Renal pelvis (tissue), 1 donor: ENCODE measurements at regions not wholly inside any gene's neighbourhood (a gene's known extent, or its start where the extent isn't known, plus 50 kb on each side); places are given as distances from the start of the nearest gene placed in this dataset.
A peak's percentile ranks its signal among the peaks of the same experiment; 100 is the strongest.
"Not testable (repeated sequence)": the region's sequence is repeated elsewhere in the genome, so short reads cannot be mapped to it uniquely, and the experiment has no call there.

Experiments
- DNase-seq: peaks from one replicate; pipeline ENCODE4 v3.0.0-alpha.2; 2013

DNA sequence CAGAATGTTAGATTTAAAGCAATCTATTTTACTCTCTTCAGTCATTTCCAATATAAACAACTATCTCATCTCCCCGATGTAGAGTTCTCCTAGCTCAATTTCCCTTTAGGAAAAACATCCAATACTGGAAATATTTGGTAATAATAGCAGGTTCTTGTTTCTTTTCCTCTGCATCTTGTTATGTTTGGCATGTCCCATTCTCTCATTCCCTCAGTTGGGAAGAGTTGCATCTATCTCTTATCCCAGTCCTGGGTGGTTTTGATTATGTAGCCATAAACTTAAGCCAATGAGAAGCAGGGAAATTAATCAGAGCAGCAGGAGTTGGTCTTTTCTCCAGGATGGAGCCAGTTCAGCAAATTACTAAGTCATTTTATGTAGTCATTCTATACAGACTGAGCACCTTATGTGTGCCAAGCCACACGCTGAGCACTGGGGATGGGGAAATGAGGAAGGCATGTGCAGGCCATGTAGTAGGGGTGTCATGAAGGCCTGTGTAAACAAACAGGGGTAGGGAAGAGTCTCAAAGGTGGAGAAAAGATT lies 418.2 kb upstream of the NFIA start:
- DNase-seq: no peak

DNA sequence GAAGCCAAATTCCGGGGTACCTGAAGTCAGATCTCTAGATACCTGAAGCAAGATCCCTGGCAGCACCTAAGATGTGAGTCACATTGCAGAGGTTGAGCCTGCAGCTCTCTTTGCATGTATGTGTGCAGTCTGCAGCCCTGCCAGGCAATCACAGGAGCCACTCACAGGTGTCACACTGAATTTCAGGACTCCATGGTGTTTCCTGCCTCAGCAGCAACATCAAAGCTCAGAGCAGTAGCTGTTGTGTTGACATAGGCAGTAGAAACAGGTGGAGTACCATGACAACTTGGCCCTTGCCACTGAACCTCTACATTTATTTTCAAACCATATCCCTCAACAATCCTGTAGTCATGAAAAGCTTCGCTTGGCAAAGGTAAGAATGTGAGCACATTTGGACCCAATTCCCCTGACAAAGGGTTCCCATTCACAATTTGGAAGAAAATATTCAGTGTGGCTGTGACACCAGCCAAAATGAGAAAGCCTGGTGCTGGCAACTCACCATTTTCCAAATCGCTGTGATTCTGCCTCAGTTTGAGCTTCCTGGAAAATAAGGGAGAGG lies 419.8 kb upstream of the NFIA start:
- DNase-seq: no peak

DNA sequence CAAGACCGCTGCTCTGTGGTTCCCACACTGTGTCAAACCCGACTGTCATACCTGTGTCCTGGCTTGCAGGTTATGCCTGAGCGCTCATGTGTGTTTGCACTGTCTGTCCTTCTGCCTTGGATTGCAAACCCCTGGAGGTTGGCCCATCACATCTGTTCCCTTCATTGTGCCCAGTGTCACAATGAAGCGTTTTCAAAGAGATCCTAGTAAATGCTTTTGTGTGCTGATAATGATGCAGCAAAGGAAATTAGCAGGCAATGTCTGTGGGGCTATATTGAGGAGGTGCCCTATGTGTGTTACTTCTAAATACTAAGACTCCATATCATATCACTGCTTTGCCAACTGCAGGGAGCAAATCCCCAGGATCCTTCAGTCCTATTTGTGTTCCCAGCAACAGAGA lies 424.4 kb upstream of the NFIA start:
- no peak for DNase-seq

DNA sequence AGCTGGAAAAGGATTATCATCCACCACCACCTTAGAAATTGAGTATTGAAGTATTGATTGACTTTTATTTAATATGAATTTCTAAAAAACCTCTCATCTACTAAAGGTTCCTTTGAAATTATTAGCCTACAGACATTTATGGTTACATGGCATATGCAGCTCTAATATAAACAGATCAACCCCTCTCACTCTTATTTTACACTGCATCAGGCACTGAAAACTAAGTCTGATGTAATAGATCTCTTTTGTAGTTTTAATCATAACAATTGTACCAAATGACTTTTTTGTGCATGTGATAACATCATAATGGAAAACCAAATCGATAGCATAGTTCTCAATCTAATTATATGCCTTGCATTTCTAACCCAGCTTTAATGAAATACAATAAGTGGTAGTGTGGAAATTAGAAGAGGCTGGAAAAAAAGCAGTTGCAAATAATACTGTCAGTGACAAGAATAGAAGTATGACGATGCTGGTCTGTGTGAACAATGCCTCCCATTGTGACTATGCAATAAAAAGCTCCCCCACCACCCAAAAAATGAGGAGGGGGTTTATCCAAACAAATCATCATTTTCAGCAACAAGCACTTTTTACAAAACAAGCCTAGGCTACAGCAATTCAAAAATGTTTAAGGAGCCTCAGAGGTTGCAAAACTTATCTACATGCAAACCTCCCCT lies 426.5 kb upstream of the NFIA start:
- no peak for DNase-seq

DNA sequence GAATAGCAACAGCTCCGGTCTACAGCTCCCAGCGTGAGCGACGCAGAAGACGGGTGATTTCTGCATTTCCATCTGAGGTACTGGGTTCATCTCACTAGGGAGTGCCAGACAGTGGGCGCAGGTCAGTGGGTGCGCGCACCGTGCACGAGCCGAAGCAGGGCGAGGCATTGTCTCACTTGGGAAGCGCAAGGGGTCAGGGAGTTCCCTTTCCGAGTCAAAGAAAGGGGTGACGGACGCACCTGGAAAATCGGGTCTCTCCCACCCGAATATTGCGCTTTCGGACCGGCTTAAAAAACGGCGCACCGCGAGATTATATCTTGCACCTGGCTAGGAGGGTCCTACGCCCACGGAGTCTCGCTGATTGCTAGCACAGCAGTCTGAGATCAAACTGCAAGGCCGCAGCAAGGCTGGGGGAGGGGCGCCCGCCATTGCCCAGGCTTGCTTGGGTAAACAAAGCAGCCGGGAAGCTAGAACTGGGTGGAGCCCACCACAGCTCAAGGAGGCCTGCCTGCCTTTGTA lies 442.3 kb upstream of the NFIA start:
- not testable (repeated sequence) for DNase-seq

DNA sequence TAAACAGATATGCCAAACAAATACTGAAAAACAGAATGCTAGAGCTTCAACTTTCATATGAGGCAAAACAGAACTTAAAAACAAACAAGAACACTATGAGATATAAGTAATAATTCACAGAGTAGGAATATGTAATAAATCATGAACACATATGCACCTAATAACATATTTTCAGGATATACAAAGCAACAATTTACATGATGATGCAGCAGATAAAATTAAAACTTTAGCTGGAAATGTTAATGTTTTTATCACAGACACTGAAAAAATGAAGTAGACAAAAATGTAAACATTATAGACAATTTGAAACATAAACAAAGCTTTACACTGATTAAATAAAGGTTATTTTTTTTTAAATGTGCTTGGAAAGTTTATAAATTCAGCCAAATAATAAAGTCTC lies 443.1 kb upstream of the NFIA start:
- no peak for DNase-seq

DNA sequence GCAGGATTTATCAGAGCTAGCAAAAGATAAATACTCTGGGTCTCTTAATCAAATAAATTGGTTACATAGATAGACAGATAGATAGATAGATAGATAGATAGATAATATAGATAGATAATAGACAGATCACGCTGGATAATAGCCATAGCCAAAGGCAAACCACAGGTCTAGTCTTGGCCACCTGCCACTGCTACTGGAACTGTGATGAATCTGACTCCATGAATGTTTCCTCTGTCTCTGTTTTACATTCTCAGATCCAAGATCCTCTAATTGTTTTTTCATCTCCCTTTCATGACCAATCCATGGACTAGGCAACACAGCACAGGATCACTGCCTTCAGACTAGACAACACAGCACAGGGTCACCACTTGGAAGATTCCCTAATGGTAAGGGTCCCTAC lies 444.7 kb upstream of the NFIA start:
- no peak for DNase-seq

DNA sequence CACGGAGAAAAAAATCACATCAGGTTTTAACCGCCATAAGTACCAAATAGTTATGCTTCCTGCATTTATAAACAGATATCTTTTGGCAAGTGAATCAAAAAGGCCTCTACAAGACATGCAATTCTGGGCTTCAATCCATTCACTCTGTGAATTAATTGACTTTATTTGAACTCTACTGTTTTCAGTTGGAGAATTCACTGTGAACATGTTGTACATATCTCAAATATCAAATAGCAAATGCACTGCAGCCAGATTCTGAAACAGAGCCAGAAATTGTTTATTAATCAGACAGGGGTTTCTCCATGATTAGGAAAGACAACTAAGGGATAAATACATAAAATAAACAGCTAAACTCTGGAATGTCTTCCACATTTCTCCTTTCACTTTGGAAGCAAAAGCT lies 445.4 kb upstream of the NFIA start:
- no peak for DNase-seq

DNA sequence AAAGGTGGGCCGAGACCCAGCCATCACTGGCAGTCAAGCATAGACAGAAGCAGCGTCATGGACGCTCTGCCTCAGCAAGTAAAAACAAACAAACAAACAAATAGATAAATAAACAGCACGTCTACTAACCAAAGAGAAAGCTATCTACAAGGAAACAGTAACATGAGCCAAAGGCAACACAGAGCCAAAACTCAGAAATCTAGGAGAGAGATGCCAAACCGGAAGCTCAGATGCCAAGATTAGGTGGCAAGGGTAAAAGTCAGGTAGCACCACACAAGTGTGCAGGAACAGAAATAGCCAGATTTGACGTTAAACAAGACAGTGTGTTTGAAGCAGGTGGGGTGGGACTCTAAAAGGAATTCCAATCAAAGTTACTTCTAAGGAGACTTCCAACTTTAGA lies 448.3 kb upstream of the NFIA start:
- DNase-seq: no peak

DNA sequence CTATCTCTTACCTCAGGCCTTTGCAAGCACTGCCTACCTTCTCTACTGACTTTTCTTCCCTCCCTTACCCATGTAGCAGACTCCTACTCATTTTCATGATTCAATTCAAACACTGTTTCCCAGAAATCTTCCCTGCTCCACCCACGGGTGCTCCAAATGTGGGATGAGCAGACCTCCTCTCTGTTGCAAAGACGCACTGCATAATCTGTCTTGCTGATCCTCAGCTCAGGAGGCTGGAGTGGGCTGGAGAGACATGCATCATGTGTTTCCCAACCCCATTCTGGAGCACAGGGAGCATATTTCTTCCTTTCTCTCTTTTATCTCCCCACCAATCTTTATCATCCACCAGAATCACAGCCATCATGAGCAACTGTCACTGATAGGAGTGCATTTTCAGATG lies 459.9 kb upstream of the NFIA start:
- DNase-seq: no peak

DNA sequence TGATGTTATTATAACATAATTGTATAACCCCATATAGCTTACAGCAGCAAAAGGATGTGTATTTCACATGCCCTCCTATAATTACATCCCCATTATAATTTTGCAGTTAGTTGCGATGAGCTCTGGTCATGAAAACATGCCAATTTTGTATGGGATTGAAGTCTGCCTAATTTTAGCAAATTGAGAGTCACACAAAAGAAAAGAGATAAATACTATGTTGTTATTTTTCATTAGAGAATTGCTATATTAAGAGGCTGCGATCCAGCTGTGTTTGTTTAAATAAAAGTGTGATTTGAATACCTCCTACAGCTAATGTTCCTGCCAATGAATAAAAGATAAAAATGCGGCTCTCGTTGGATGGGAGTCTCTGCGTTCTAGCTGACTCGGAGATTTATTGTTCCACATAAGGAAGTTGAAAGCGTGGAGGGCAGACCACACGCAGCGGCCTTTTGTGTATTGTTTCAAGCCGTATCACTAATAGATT lies 461.0 kb upstream of the NFIA start:
- DNase-seq: peak; percentile 48

DNA sequence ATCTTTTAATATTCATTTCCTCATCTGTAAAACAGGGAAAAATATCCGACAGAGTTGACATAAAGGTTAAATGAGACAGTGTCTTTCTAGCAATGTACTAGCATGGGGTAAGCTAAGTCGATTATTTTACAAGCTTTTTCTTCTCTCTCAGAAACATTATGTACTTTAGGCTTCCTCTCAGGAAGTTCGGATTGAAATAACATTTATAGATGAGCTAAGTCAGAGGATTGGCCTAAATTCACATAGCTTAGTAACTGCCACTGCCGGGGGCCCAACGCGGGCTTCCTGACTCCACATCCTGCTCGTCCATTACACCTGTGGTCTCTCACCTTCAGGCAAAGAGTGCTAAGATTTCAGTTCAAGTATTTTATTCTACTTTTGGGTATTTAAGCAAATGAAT lies 462.3 kb upstream of the NFIA start:
- no peak for DNase-seq

DNA sequence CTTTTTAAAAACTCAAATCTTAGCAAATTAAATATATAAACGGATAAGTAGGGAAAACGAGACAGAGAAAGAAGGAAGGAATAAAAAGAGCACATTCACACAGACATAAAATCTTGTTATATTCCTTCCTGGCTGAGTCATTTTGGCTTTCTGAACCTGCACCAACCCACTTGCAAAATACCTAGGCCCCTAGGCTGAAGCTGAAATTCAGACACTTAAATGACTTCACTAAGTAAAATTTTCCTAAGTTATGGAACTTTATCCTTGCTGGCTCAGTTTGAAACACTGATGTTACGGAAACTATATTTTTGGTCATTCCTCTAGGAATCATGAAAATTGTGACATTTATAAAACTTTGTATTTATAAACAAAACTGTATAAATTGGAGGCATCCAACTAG lies 462.8 kb upstream of the NFIA start:
- DNase-seq: no peak

DNA sequence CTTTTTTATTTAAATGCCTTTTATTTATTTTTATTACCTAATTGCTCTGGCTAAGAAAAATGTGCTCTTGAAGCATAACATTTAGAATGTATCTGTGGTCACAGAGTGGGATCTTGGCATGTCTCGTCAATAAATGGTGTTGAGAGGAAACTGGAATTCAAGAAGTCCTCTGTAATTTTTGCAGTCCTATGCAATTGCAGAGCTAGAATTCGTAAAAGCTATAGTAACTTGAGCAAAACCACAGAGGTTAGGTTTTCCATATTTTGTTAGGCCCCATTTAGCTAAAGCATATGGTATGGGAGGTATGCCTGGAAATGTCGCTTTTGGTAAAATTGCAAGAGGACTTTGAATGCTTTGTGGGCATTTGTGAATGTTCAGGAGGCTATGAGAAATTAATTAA lies 466.7 kb upstream of the NFIA start:
- DNase-seq: no peak

DNA sequence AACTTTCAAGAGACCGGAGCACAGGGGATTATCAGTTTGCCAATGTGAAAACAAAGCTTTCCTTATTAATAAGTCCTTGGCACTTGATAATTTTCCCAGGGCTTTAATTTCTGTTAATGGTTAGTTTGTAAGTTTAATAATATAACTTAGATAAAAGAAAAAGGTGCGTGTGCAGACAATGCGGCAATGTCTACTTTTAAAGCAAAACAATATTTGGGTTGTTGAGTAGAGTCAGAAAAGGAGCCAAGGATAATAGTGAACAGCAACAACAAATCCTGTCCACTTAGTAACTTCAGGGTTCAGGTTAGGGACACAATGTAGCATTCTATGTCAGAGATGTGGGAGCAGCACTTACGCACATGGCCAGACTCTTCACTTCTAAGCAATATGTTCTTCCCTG lies 469.6 kb upstream of the NFIA start:
- DNase-seq: no peak

DNA sequence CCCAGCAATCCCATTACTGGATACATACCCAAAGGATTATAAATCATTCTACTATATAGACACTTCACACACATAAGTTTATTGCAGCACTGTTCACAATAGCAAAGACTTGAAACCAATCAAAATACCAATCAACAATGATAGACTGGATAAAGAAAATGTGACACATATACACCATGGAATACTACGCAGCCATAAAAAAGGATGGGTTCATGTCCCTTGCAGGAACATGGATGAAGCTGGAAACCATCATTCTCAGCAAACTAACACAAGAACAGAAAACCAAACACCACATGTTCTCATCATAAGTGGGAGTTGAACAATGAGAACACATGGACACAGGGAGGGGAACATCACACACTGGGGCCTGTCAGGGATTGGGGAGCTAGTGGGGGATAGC lies 475.4 kb upstream of the NFIA start:
- not testable (repeated sequence) for DNase-seq

DNA sequence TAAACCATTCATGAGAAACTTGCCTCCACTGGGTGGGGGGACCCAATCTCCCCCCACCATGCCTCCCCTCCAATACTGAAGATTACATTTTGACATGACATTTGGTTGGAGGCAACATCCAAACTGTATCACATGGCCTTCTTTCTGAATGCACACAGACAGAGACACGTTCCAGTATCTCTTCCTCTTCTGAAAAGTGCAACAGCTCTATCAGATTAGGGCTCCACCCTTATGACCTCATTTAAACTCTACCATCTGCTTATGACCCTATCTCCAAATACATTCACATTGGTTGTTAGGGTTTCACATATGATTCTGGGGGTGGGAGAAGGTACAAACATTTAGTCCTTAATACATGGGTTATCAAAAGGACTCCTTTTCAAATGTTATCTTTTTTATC lies 481.8 kb upstream of the NFIA start:
- DNase-seq: no peak

DNA sequence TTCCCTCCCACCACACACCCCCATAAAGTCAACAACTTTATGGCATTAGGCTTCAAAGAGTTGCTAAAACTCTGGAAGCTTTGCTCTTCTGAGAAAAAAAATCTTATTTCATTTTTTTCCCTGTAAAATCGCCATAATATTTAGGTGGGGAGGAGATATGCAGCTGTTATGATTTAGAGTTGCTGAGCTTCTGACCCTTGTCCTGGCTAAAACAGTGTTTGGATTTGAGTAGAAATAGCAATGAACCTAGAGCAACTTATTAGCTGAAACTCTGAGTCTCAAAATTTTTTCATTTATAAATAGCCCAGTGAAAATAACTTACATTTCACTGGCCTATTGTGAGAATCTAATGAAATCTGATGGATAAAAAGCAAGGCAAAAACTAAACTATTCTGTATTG lies 482.8 kb upstream of the NFIA start:
- no peak for DNase-seq

DNA sequence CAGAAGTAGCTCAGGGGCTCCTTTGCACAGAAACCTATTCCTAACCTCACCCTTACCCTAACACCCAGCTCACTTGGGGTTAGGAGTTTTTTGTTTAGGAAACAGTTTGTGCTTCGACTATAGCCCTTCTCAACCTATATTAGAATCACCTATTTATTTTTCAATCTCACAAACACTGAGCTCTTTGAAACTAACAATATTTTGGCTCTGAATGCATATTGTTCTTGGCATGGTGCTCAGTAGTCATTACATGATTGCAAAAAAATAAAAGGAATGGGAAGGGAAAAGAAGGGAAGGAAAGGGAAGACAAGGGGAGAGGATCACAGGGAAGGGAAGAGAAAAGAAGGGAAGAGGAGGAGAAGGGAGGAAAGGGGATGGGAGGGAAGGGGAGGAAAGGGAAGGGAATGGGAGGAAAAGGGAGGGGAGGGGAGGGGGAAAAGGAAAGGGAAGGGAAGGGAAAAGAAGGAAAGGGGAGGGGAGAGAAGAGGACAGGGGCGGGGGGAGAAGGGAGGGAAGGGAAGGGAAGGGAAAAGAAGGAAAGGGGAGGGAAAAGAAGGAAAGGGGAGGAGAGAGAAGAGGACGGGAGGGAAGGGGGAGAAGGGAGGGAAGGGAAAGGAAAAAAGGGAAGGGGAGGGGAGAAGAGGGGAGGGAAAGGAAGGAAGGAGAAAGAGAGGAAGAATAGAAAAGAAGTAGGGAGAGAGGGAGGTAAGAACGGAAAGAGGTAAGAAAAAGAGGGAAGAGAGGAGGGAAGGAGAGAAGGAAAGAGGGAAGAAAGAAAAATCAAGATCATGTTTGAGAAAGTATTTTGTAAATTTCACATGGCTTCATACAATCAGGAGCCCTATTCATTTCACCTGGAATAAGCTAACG lies 484.1 kb upstream of the NFIA start:
- DNase-seq: no peak

DNA sequence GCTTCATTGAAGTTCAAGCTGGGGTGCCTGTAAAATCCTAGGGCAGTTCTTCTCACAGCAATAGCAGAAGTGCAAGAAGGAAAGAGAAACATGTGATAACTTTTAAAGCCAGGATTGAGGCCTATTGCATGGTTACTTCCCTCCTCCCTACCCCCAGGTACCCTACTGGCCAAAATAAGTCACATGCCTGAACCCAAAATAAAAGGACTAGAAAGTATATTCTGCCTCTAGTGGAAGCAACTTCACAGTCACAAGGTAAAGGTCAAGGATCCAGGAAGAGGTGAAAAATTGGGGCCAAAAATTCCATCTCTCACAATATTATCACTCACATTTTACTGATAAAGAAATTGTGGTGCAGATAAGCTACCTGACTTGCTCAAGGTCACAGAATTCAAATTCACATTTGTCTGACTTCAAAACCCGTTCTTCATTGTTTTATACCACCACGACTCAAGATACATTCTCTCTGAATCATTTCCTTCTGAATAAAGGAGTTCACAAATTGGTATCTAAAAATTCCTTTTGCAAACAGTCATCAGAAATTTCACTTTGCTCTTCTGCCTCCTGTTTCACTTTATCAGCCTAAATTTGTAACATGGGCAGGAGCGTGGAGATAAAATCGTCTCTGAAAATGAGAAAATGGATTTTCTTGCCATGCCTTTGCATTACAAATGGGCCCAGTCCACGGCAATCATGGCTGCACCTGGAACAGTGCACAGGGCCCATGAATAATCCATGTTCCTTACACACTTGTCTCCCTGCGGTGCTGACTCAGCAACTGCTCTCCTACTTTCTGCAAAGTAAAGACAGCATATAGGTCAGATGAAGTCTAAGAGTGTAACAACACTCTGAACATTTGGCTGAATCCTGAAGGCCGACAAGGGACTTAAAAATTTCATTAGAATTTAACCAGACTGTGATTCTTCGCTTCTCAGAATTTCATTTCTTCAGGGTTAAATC lies 485.3 kb upstream of the NFIA start:
- DNase-seq: no peak

DNA sequence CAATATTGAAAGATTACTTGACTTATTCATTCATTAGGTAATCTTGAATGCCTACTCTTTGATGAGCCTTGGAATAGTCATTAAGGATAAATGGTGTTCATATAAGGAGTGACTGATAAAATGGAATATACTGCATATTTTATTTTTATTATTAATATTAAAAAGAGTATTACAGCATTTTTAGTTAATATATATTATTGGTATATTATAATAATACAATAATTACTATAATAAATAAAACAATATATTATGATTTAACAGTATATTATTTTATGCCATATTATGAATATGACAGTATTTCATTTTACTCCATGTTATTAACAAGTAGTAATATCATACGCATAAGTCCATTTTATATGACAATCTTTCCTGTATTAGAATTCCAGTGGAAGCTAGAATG lies 490.8 kb upstream of the NFIA start:
- DNase-seq: no peak

DNA sequence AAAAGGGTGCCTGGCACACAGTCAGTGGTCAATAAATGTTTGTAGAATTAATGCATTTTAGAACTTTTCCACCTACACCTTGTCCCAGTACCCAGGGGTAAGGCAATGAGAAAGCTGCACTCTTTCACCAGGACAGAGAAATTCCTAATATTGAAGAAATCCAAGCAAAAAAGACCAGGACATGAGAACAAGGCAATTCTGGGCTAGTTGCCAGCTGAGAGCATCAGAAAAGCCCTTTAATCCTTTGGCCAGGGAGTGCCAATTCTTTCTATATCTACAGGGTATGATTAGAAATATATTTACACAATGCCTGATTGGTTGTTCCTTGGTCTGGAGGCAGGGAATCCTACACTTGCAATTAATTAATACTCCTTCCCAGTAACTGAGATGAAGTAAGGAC lies 492.4 kb upstream of the NFIA start:
- no peak for DNase-seq
